Upper lobe of left lung (tissue), 4 donors: ENCODE measurements at regions not wholly inside any gene's neighbourhood (a gene's known extent, or its start where the extent isn't known, plus 50 kb on each side); places are given as distances from the start of the nearest gene placed in this dataset.

Experiments
- EP300 ChIP-seq, 4 donors: sonication (generic); formaldehyde crosslinking; IDR thresholded peaks; one replicate each; pipeline ENCODE4 v1.5.1; 2017; ENCODE audit warnings: antibody characterized with exemption in 4 of 4, control low read depth in 2 of 4
- TF ChIP-seq, protein P1 (sequence below), 6 experiments: fragments of 450-650 bp in 4 of 6; fragments of 200-600 bp in 2 of 6; sonication (generic) in 2 of 6; IDR thresholded peaks; one replicate each; pipeline ENCODE4 v1.5.1; 2016 to 2019; ENCODE audit warnings: antibody characterized with exemption in 6 of 6

- TF ChIP-seq EP300 (IDR thresholded peaks at IDR 0.05): no peak
- TF ChIP-seq, protein P1, sequence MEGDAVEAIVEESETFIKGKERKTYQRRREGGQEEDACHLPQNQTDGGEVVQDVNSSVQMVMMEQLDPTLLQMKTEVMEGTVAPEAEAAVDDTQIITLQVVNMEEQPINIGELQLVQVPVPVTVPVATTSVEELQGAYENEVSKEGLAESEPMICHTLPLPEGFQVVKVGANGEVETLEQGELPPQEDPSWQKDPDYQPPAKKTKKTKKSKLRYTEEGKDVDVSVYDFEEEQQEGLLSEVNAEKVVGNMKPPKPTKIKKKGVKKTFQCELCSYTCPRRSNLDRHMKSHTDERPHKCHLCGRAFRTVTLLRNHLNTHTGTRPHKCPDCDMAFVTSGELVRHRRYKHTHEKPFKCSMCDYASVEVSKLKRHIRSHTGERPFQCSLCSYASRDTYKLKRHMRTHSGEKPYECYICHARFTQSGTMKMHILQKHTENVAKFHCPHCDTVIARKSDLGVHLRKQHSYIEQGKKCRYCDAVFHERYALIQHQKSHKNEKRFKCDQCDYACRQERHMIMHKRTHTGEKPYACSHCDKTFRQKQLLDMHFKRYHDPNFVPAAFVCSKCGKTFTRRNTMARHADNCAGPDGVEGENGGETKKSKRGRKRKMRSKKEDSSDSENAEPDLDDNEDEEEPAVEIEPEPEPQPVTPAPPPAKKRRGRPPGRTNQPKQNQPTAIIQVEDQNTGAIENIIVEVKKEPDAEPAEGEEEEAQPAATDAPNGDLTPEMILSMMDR (IDR thresholded peaks at IDR 0.05): no peak
Measured at GRCh38 chr5:174572591-174572990, 151.8 kb upstream of the MSX2 start.
